SK-N-SH (cell line): ENCODE measurements at regions not wholly inside any gene's neighbourhood (a gene's known extent, or its start where the extent isn't known, plus 50 kb on each side); places are given as distances from the start of the nearest gene placed in this dataset.

Experiments used
- CTCF ChIA-PET: fragments of 300-600, 350-600 bp; formaldehyde crosslinking; extraction: SDS; loops from one replicate; lab custom pipeline; 2021; lab: Yijun Ruan, JAX
- POLR2A ChIA-PET: fragments of 350-600 bp; sonication (Branson Sonifier 250); formaldehyde crosslinking; extraction: SDS; loops from one replicate; lab custom pipeline; 2020; ENCODE audit warnings: antibody characterized with exemption, inconsistent platforms; lab: Yijun Ruan, JAX
- DNase-seq: peaks from one replicate; pipeline ENCODE4 v3.0.0; 2012
- H2AFZ ChIP-seq: fragments of 200-600 bp; sonication (generic); 2 replicates; pipeline ENCODE4 v1.8.1; 2016; ENCODE audit warnings: antibody characterized with exemption, mild to moderate bottlenecking, low read depth
- H3F3A ChIP-seq: fragments of 200-600 bp; sonication (generic); replicated peaks from 2 replicates; pipeline ENCODE3; 2016; ENCODE audit warnings: antibody characterized with exemption, mild to moderate bottlenecking; ENCODE audit not compliant: insufficient read depth
- H3K27ac ChIP-seq, 2 experiments: fragments of 200-500 bp in 1 of 2; fragments of 200-600 bp in 1 of 2; sonication (Bioruptor generic) in 1 of 2; sonication (generic), shearing (Covaris generic) in 1 of 2; 2 replicates each; pipeline versions ENCODE4 v1.5.1 to v1.6.1; 2014 to 2016; ENCODE audit warnings: low read depth in 2 of 2, inconsistent platforms in 1 of 2, low read length in 1 of 2, mild to moderate bottlenecking in 1 of 2, mixed read lengths in 1 of 2
- H3K27me3 ChIP-seq: fragments of 200-600 bp; sonication (generic), shearing (Covaris generic); 2 replicates; pipeline ENCODE4 v1.6.1; 2016; ENCODE audit warnings: mixed run types; ENCODE audit not compliant: insufficient read depth
- H3K36me3 ChIP-seq, 2 experiments: fragments of 200-500 bp in 1 of 2; fragments of 200-600 bp in 1 of 2; sonication (Bioruptor generic) in 1 of 2; sonication (generic) in 1 of 2; replicated peaks in 1 of 2; 2 replicates each; pipeline versions ENCODE3 to v1.5.1; 2014 to 2016; ENCODE audit warnings: low read length in 1 of 2, mild to moderate bottlenecking in 1 of 2; ENCODE audit not compliant: insufficient read depth in 2 of 2, control insufficient read depth in 1 of 2
- H3K4me1 ChIP-seq, 2 experiments: fragments of 200-500 bp in 1 of 2; fragments of 200-600 bp in 1 of 2; sonication (Bioruptor generic) in 1 of 2; sonication (generic), shearing (Covaris generic) in 1 of 2; 2 replicates each; pipeline versions ENCODE4 v1.5.1 to v1.6.1; 2014 to 2016; ENCODE audit warnings: low read depth in 1 of 2, low read length in 1 of 2, mixed run types in 1 of 2; ENCODE audit not compliant: insufficient read depth in 2 of 2, control insufficient read depth in 1 of 2
- H3K4me2 ChIP-seq: fragments of 200-600 bp; sonication (generic), shearing (Covaris generic); 2 replicates; pipeline ENCODE4 v1.6.1; 2017; ENCODE audit warnings: mixed run types
- H3K4me3 ChIP-seq, 2 experiments: fragments of 200-500 bp in 1 of 2; fragments of 200-600 bp in 1 of 2; sonication (Bioruptor generic) in 1 of 2; sonication (generic), shearing (Covaris generic) in 1 of 2; 2 replicates each; pipeline versions ENCODE4 v1.5.1 to v1.8.1; 2014 to 2016; ENCODE audit warnings: low read depth in 2 of 2, inconsistent platforms in 1 of 2, low read length in 1 of 2, mild to moderate bottlenecking in 1 of 2, mixed read lengths in 1 of 2, moderate library complexity in 1 of 2
- H3K79me2 ChIP-seq: fragments of 200-600 bp; sonication (generic); 2 replicates; pipeline ENCODE4 v1.8.1; 2017; ENCODE audit warnings: mild to moderate bottlenecking; ENCODE audit not compliant: insufficient read depth
- H3K9ac ChIP-seq: fragments of 200-600 bp; sonication (generic); 2 replicates; pipeline ENCODE4 v1.6.1; 2017; ENCODE audit warnings: mixed run types
- H3K9me2 ChIP-seq: fragments of 200-600 bp; sonication (generic); 2 replicates; pipeline ENCODE4 v1.6.1; 2017; ENCODE audit warnings: mixed run types
- H3K9me3 ChIP-seq: fragments of 200-600 bp; sonication (generic); 2 replicates; pipeline ENCODE4 v1.6.1; 2017; ENCODE audit warnings: mixed run types, mild to moderate bottlenecking, moderate library complexity
- H4K20me1 ChIP-seq: fragments of 200-600 bp; sonication (generic); 2 replicates; pipeline ENCODE4 v1.6.1; 2017; ENCODE audit warnings: mild to moderate bottlenecking, mixed run types; ENCODE audit not compliant: insufficient read depth
- CHD2 ChIP-seq: fragments of 150-350 bp; IDR thresholded peaks from 2 replicates; pipeline ENCODE4 v1.6.1; 2018; ENCODE audit warnings: low read length; ENCODE audit not compliant: partially characterized antibody
- CTCF ChIP-seq: fragments of 200-600 bp; sonication (generic); IDR thresholded peaks from 2 replicates; pipeline ENCODE4 v1.6.1; 2017; ENCODE audit warnings: antibody characterized with exemption, mild to moderate bottlenecking, moderate library complexity
- FOSL2 ChIP-seq: IDR thresholded peaks from 2 replicates; pipeline ENCODE4 v1.4.0; 2012; ENCODE audit warnings: low read depth, mild to moderate bottlenecking, moderate library complexity, borderline replicate concordance
- FOXJ3 ChIP-seq: sonication (generic); formaldehyde crosslinking; IDR thresholded peaks from 2 replicates; pipeline ENCODE4 v1.5.1; 2020; ENCODE audit warnings: mild to moderate bottlenecking, missing genetic modification reagents
- GATA2 ChIP-seq: sonication (generic); formaldehyde crosslinking; IDR thresholded peaks from 2 replicates; pipeline ENCODE4 v1.5.0; 2020; ENCODE audit warnings: mild to moderate bottlenecking, missing genetic modification reagents
- JUND ChIP-seq: IDR thresholded peaks from 2 replicates; pipeline ENCODE4 v1.4.0; 2012
- NFIC ChIP-seq: IDR thresholded peaks from 2 replicates; pipeline ENCODE4 v1.4.0; 2012; ENCODE audit warnings: borderline replicate concordance
- NRF1 ChIP-seq: IDR thresholded peaks from 2 replicates; pipeline ENCODE4 v1.6.1; 2012; ENCODE audit warnings: low read depth, mild to moderate bottlenecking, low read length
- SIN3A ChIP-seq: IDR thresholded peaks from 2 replicates; pipeline ENCODE4 v1.6.1; 2012; ENCODE audit warnings: low read depth, mild to moderate bottlenecking, low read length, moderate library complexity, borderline replicate concordance
- SMC3 ChIP-seq: IDR thresholded peaks from 2 replicates; pipeline ENCODE4 v1.6.1; 2012; ENCODE audit warnings: low read depth, low read length, improper control_type of control experiment
- ZBTB33 ChIP-seq: IDR thresholded peaks from 2 replicates; pipeline ENCODE4 v1.4.0; 2012; ENCODE audit warnings: low read depth, borderline replicate concordance
- WGBS: methylation state at CpG from one replicate; pipeline ENCODE4 v1.1.6; 2017; ENCODE audit warnings: low lambda C conversion rate; 5-methylcytosine and 5-hydroxymethylcytosine counted together
- TF ChIP-seq, protein P1 (sequence below): IDR thresholded peaks from 2 replicates; pipeline ENCODE4 v1.6.1; 2012; ENCODE audit warnings: mild to moderate bottlenecking, low read depth, low read length, moderate library complexity

- Histone ChIP-seq H3K9ac (no peak overlapping the region), H3K9me3 (no peaks in the 10 kb centered on the region), H3K4me1 (no peaks in the 10 kb centered on the region), H2AFZ (no peak overlapping the region), H3K27ac (no peak overlapping the region), H4K20me1 (no peaks in the 10 kb centered on the region), H3K79me2 (no peaks in the 10 kb centered on the region), H3K4me2 (no peak overlapping the region), H3K9me2 (no peaks in the 10 kb centered on the region), H3K27me3 (no peaks in the 10 kb centered on the region), H3K36me3 (no peaks in the 10 kb centered on the region), H3K4me3 (no peak overlapping the region), H3F3A (no peaks in the 10 kb centered on the region)
- TF ChIP-seq GATA2 (CRISPR knock-in tag) (no peak), FOSL2 (no peak), CHD2 (no peak), SIN3A (no peak), NRF1 (no peak), FOXJ3 (no peak), SMC3 (no peak), NFIC (no peak)
- TF ChIP-seq, protein P1, sequence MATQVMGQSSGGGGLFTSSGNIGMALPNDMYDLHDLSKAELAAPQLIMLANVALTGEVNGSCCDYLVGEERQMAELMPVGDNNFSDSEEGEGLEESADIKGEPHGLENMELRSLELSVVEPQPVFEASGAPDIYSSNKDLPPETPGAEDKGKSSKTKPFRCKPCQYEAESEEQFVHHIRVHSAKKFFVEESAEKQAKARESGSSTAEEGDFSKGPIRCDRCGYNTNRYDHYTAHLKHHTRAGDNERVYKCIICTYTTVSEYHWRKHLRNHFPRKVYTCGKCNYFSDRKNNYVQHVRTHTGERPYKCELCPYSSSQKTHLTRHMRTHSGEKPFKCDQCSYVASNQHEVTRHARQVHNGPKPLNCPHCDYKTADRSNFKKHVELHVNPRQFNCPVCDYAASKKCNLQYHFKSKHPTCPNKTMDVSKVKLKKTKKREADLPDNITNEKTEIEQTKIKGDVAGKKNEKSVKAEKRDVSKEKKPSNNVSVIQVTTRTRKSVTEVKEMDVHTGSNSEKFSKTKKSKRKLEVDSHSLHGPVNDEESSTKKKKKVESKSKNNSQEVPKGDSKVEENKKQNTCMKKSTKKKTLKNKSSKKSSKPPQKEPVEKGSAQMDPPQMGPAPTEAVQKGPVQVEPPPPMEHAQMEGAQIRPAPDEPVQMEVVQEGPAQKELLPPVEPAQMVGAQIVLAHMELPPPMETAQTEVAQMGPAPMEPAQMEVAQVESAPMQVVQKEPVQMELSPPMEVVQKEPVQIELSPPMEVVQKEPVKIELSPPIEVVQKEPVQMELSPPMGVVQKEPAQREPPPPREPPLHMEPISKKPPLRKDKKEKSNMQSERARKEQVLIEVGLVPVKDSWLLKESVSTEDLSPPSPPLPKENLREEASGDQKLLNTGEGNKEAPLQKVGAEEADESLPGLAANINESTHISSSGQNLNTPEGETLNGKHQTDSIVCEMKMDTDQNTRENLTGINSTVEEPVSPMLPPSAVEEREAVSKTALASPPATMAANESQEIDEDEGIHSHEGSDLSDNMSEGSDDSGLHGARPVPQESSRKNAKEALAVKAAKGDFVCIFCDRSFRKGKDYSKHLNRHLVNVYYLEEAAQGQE, result no peak
- ChIA-PET CTCF (no interaction called here), POLR2A (no interaction called here)
- WGBS, result 35% methylated on average over 2 of the region's 2 CpGs
- DNase-seq, result no peak
Measured at GRCh38 chr4:174435974-174436373, 86.3 kb downstream of the HPGD start.

GRCh38 chr4:174434455-174434854 is 87.8 kb downstream of the HPGD start:
- no peak overlapping the region for H3K27ac ChIP-seq
- H3K4me3 ChIP-seq, result no peak overlapping the region
- H3K79me2 ChIP-seq, result no peaks in the 10 kb centered on the region
- ChIA-PET CTCF (no interaction called here), POLR2A (no interaction called here)
- 39% methylated on average over 4 of the region's 4 CpGs for WGBS
- TF ChIP-seq JUND (no peak), CTCF (no peak), ZBTB33 (no peak)
- H3K36me3 ChIP-seq, result no peaks in the 10 kb centered on the region
- no peak for DNase-seq
- no peak overlapping the region for H3K4me2 ChIP-seq
- no peaks in the 10 kb centered on the region for H3K27me3 ChIP-seq
- H3K9me3 ChIP-seq, result no peaks in the 10 kb centered on the region
- H3K4me1 ChIP-seq, result no peaks in the 10 kb centered on the region
- H3K9ac ChIP-seq, result no peak overlapping the region
- no peak overlapping the region for H2AFZ ChIP-seq
- no peaks in the 10 kb centered on the region for H3F3A ChIP-seq
- H3K9me2 ChIP-seq, result no peaks in the 10 kb centered on the region
- H4K20me1 ChIP-seq, result no peaks in the 10 kb centered on the region
